DND-41 (cell line): ENCODE measurements at regions not wholly inside any gene's neighbourhood (a gene's known extent, or its start where the extent isn't known, plus 50 kb on each side); places are given as distances from the start of the nearest gene placed in this dataset.
"Not testable (repeated sequence)": the region's sequence is repeated elsewhere in the genome, so short reads cannot be mapped to it uniquely, and the experiment has no call there.

ENCODE experiments used
- ATAC-seq: fragments of 200-7000 bp; cut with Tn5 transposase; 3 replicates; pipeline ENCODE4 v1.9.1; 2021; ENCODE audit warnings: low read depth; ENCODE audit not compliant: insufficient read depth
- DNase-seq: peaks from one replicate; pipeline ENCODE4 v3.0.0-alpha.2; 2020
- H2AFZ ChIP-seq: 2 replicates; pipeline ENCODE4 v1.6.0; 2012; ENCODE audit warnings: low read depth, low read length
- H3K27ac ChIP-seq: 2 replicates; pipeline ENCODE4 v1.5.1; 2012; ENCODE audit warnings: low read length, inconsistent platforms
- H3K27me3 ChIP-seq: fragments of 200-600 bp; sonication (generic); 2 replicates; pipeline ENCODE4 v1.6.0; 2012; ENCODE audit warnings: low read length, mild to moderate bottlenecking, inconsistent platforms; ENCODE audit not compliant: insufficient read depth, poor library complexity
- H3K36me3 ChIP-seq: 2 replicates; pipeline ENCODE4 v1.5.1; 2012; ENCODE audit warnings: low read length, inconsistent platforms; ENCODE audit not compliant: insufficient read depth
- H3K4me1 ChIP-seq: 2 replicates; pipeline ENCODE4 v1.5.1; 2012; ENCODE audit warnings: mild to moderate bottlenecking, low read length; ENCODE audit not compliant: insufficient read depth
- H3K4me2 ChIP-seq: 2 replicates; pipeline ENCODE4 v1.6.0; 2012; ENCODE audit warnings: mild to moderate bottlenecking, moderate library complexity, low read length, inconsistent platforms; ENCODE audit not compliant: insufficient read depth
- H3K4me3 ChIP-seq, 2 experiments: fragments of 200-600 bp in 1 of 2; shearing (Covaris generic) in 1 of 2; 2 replicates each; pipeline ENCODE4 v1.5.1; 2012 to 2016; ENCODE audit warnings: inconsistent platforms in 2 of 2, low read length in 2 of 2, mild to moderate bottlenecking in 2 of 2, low read depth in 1 of 2, moderate library complexity in 1 of 2
- H3K79me2 ChIP-seq: 2 replicates; pipeline ENCODE4 v1.6.0; 2012; ENCODE audit warnings: low read length, inconsistent platforms; ENCODE audit not compliant: insufficient read depth
- H3K9ac ChIP-seq: 2 replicates; pipeline ENCODE4 v1.6.0; 2012; ENCODE audit warnings: low read depth, mild to moderate bottlenecking, inconsistent platforms, low read length, moderate library complexity
- H3K9me3 ChIP-seq: 2 replicates; pipeline ENCODE4 v1.5.1; 2012; ENCODE audit warnings: low read length, moderate library complexity, mild to moderate bottlenecking, inconsistent platforms; ENCODE audit not compliant: insufficient read depth, severe bottlenecking
- H4K20me1 ChIP-seq: 2 replicates; pipeline ENCODE4 v1.6.0; 2012; ENCODE audit warnings: low read length; ENCODE audit not compliant: insufficient read depth
- EZH2 ChIP-seq: IDR thresholded peaks from 3 replicates; pipeline ENCODE4 v1.6.1; 2012; ENCODE audit warnings: borderline replicate concordance, low read depth, mild to moderate bottlenecking, moderate library complexity, low read length, inconsistent platforms; ENCODE audit not compliant: severe bottlenecking
- TF ChIP-seq, protein P1 (sequence below): IDR thresholded peaks from 2 replicates; pipeline ENCODE4 v1.5.1; 2012; ENCODE audit warnings: borderline replicate concordance, low read length, moderate library complexity, mild to moderate bottlenecking; ENCODE audit not compliant: poor library complexity, severe bottlenecking; ENCODE audit errors: extremely low read depth

DNA sequence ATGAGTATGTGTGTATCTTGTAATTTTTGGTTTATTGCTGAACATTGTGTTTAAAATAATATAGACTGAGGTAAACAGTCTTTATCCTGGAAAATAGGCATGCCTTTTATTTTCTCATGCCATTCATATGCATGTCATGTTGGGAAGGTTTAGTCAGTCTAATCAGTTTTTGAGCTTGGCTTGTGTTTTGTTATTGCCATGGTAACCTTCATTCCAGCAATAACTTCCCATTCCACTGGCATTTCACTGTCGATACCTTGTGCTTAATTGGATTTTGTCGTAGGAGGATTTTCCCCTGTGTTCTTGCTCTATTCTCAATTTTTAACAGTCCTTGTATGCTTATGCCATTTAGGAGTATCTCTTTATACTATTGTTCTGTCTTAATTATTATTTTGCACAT lies 563.6 kb downstream of the TTLL7 start:
- H3K9me3 ChIP-seq, H2AFZ ChIP-seq, H3K27me3 ChIP-seq, H3K4me2 ChIP-seq, H3K27ac ChIP-seq, H3K9ac ChIP-seq, H4K20me1 ChIP-seq, DNase-seq, H3K36me3 ChIP-seq, ATAC-seq, H3K79me2 ChIP-seq, H3K4me3 ChIP-seq, H3K4me1 ChIP-seq: not testable (repeated sequence)

DNA sequence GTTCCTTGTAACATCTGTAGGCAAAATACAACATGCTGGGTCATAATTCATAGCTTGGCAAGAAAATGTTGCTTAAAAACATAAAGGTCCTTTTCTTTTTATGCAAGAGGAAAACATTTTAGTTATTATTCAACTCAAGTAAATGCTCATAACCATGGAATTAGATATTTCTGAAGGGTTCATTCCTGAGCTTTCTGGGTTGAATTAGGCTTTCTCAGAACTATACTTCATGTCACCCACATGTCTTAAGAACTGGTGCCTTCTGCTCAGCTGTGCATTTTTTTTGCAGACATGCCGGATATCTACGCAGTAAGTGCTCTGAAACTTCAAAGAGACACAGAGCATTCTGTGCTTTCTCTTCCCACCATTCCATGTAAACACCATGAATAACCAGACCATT lies 571.4 kb downstream of the TTLL7 start:
- H3K4me3 ChIP-seq, ATAC-seq: not testable (repeated sequence)

DNA sequence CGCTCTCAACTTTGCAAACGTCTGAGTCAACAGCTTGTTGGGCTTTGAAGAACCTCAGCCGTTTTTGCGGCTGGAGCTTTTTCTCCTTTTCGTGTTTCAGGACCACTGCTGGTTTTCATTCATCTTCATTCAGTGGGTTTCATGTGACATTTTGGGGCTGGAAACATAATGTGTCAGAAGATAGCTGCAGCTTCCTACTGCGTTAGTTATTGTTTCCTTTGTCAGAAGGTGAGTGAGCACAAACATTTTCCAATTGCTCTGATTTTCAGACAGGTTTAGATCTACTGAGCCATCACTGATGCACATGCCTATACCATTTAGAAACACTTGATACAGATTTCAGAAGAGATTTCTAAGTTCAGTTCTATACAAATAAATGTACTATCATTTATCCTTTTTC lies 575.5 kb downstream of the TTLL7 start:
- H3K79me2 ChIP-seq, H3K4me2 ChIP-seq: not testable (repeated sequence)

More for the DNA sequence above, 571.4 kb downstream of the TTLL7 start:
- H3K9ac ChIP-seq, H4K20me1 ChIP-seq, H3K79me2 ChIP-seq, H3K4me2 ChIP-seq, H3K27ac ChIP-seq, H3K36me3 ChIP-seq, DNase-seq, H3K9me3 ChIP-seq, H3K4me1 ChIP-seq, H2AFZ ChIP-seq, H3K27me3 ChIP-seq: not testable (repeated sequence)

DNA sequence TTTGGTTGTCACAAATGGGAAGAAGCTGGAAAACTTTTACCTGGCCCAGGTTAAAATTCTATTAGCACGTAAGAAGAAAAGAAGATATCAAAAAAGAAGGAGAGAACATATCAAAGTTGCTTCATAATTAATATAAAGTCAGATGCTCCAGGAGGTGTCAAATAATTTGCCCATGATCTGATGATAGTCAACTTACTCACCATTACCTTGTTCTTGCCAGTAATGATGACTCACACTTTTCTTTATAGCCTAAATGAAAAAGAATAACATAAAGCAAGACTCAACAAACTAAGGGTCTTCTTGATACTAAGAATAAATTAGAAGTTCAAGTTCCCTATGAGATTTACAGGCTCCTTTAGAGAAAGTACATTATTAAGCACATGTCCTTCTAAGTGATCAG lies 580.4 kb downstream of the TTLL7 start:
- Histone ChIP-seq H3K4me1 (no peaks in the 10 kb centered on the region), H2AFZ (no peak overlapping the region), H3K79me2 (no peaks in the 10 kb centered on the region), H3K27me3 (no peaks in the 10 kb centered on the region), H3K27ac (no peak overlapping the region), H3K36me3 (no peaks in the 10 kb centered on the region), H3K4me2 (no peak overlapping the region), H4K20me1 (no peaks in the 10 kb centered on the region), H3K9me3 (no peaks in the 10 kb centered on the region), H3K9ac (no peak overlapping the region), H3K4me3 (no peak overlapping the region)
- no peak for DNase-seq
- ATAC-seq: no peak
- TF ChIP-seq, protein P1, sequence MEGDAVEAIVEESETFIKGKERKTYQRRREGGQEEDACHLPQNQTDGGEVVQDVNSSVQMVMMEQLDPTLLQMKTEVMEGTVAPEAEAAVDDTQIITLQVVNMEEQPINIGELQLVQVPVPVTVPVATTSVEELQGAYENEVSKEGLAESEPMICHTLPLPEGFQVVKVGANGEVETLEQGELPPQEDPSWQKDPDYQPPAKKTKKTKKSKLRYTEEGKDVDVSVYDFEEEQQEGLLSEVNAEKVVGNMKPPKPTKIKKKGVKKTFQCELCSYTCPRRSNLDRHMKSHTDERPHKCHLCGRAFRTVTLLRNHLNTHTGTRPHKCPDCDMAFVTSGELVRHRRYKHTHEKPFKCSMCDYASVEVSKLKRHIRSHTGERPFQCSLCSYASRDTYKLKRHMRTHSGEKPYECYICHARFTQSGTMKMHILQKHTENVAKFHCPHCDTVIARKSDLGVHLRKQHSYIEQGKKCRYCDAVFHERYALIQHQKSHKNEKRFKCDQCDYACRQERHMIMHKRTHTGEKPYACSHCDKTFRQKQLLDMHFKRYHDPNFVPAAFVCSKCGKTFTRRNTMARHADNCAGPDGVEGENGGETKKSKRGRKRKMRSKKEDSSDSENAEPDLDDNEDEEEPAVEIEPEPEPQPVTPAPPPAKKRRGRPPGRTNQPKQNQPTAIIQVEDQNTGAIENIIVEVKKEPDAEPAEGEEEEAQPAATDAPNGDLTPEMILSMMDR: no peak
- TF ChIP-seq EZH2: no peak

More for the DNA sequence above, 575.5 kb downstream of the TTLL7 start:
- not testable (repeated sequence) for H2AFZ ChIP-seq, H3K4me1 ChIP-seq, ATAC-seq, H3K9me3 ChIP-seq, H3K9ac ChIP-seq, H3K27ac ChIP-seq, H3K27me3 ChIP-seq, DNase-seq, H3K36me3 ChIP-seq, H3K4me3 ChIP-seq, H4K20me1 ChIP-seq

DNA sequence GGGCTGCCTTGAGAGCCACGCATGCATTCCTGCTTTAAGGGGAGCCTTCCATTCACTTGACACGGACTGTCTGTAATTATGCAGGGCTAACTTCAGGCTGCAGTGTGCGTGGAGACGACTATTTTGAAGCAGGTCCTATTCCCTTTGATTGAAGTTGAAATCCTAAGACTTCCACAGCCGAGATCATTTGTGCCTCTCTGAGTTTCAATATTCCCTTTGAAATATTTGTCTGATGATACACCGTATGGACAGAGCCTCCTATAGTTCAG lies 585.2 kb downstream of the TTLL7 start:
- not testable (repeated sequence) for H3K79me2 ChIP-seq, ATAC-seq, H3K27me3 ChIP-seq, DNase-seq, H3K36me3 ChIP-seq, H3K9me3 ChIP-seq, H3K9ac ChIP-seq, H2AFZ ChIP-seq, H3K4me2 ChIP-seq, H3K4me3 ChIP-seq, H4K20me1 ChIP-seq, H3K4me1 ChIP-seq, H3K27ac ChIP-seq

DNA sequence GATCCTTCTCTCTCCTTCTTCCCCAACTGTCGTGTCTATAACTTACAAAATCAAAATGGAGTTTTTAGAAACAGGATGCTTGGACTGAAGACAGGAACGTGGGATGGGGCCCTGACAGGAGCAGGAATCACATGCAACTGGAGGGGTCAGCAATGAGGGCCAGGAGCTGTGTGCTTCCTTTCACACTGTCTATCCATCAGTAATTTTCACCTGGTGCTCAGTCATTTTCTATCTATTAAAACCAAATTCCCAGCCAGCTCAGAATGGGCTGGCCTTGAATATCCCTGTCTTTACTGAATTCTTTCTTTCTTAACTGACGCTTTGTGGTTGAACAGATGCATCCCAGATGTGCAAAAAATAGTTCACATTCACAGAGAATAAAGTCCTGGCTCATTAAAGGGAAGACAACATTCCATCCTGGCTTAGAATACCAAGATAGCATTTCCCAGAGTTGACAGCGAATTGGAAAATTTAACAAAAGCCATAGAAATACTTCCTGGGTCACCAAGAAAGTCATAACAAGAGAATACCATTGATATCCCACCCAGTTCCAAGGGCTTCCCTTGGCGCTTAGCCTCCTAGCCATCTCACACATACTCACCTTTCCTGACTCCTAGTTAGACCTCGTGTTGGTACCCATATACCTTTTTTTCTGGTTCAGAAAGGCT lies 588.1 kb downstream of the TTLL7 start:
- H3K9ac ChIP-seq, H3K36me3 ChIP-seq, H3K4me3 ChIP-seq, H3K9me3 ChIP-seq, DNase-seq, H3K27me3 ChIP-seq, ATAC-seq, H3K4me1 ChIP-seq, H2AFZ ChIP-seq, H4K20me1 ChIP-seq, H3K27ac ChIP-seq, H3K4me2 ChIP-seq, H3K79me2 ChIP-seq: not testable (repeated sequence)

DNA sequence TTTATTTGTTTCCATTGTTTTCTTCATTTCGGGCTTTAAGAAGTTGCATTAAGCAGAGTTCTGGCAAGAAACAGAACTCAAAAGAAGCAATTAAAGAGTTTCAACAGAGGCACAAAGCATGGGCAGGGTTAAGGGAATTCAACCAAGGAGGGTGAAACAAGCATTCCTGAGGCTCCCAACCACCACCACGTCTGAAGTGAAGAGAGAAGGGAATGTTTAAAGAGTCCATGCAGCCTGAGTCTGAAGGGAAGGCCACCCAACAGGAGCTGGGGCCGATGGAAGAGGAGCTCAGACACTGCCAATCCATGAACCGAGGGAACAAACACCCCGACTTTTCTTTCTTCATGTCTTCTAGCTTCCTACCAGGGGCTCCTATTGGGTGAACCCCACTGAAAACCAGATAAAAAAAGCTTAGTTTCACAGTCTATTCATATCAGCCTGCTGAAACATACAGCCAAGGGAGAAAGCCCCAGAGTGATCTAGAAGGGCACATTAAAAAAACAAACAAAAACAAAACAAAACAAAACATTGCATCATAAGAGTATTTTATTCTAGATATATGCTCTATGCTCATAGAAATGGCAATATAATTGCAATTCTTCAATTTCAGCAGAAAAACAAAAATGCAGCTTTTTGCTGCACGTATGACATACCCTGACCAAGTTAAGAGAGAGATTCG lies 592.1 kb downstream of the TTLL7 start:
- H3K9ac ChIP-seq, H3K4me1 ChIP-seq, H3K4me2 ChIP-seq, H3K36me3 ChIP-seq, H3K4me3 ChIP-seq, ATAC-seq, H3K79me2 ChIP-seq, H3K9me3 ChIP-seq, DNase-seq, H2AFZ ChIP-seq, H3K27ac ChIP-seq, H3K27me3 ChIP-seq, H4K20me1 ChIP-seq: not testable (repeated sequence)
